SK-N-SH (cell line): ENCODE measurements at regions not wholly inside any gene's neighbourhood (a gene's known extent, or its start where the extent isn't known, plus 50 kb on each side); places are given as distances from the start of the nearest gene placed in this dataset.
A peak's percentile ranks its signal among the peaks of the same experiment; 100 is the strongest.
"Not testable (repeated sequence)": the region's sequence is repeated elsewhere in the genome, so short reads cannot be mapped to it uniquely, and the experiment has no call there.

ENCODE experiments used
- CTCF ChIA-PET: fragments of 300-600, 350-600 bp; formaldehyde crosslinking; extraction: SDS; loops from one replicate; lab custom pipeline; 2021; lab: Yijun Ruan, JAX
- POLR2A ChIA-PET: fragments of 350-600 bp; sonication (Branson Sonifier 250); formaldehyde crosslinking; extraction: SDS; loops from one replicate; lab custom pipeline; 2020; ENCODE audit warnings: antibody characterized with exemption, inconsistent platforms; lab: Yijun Ruan, JAX
- DNase-seq: peaks from one replicate; pipeline ENCODE4 v3.0.0; 2012
- H2AFZ ChIP-seq: fragments of 200-600 bp; sonication (generic); 2 replicates; pipeline ENCODE4 v1.8.1; 2016; ENCODE audit warnings: antibody characterized with exemption, mild to moderate bottlenecking, low read depth
- H3F3A ChIP-seq: fragments of 200-600 bp; sonication (generic); replicated peaks from 2 replicates; pipeline ENCODE3; 2016; ENCODE audit warnings: antibody characterized with exemption, mild to moderate bottlenecking; ENCODE audit not compliant: insufficient read depth
- H3K27ac ChIP-seq, 2 experiments: fragments of 200-500 bp in 1 of 2; fragments of 200-600 bp in 1 of 2; sonication (Bioruptor generic) in 1 of 2; sonication (generic), shearing (Covaris generic) in 1 of 2; 2 replicates each; pipeline versions ENCODE4 v1.5.1 to v1.6.1; 2014 to 2016; ENCODE audit warnings: low read depth in 2 of 2, inconsistent platforms in 1 of 2, low read length in 1 of 2, mild to moderate bottlenecking in 1 of 2, mixed read lengths in 1 of 2
- H3K27me3 ChIP-seq: fragments of 200-600 bp; sonication (generic), shearing (Covaris generic); 2 replicates; pipeline ENCODE4 v1.6.1; 2016; ENCODE audit warnings: mixed run types; ENCODE audit not compliant: insufficient read depth
- H3K36me3 ChIP-seq, 2 experiments: fragments of 200-500 bp in 1 of 2; fragments of 200-600 bp in 1 of 2; sonication (Bioruptor generic) in 1 of 2; sonication (generic) in 1 of 2; replicated peaks in 1 of 2; 2 replicates each; pipeline versions ENCODE3 to v1.5.1; 2014 to 2016; ENCODE audit warnings: low read length in 1 of 2, mild to moderate bottlenecking in 1 of 2; ENCODE audit not compliant: insufficient read depth in 2 of 2, control insufficient read depth in 1 of 2
- H3K4me1 ChIP-seq, 2 experiments: fragments of 200-500 bp in 1 of 2; fragments of 200-600 bp in 1 of 2; sonication (Bioruptor generic) in 1 of 2; sonication (generic), shearing (Covaris generic) in 1 of 2; 2 replicates each; pipeline versions ENCODE4 v1.5.1 to v1.6.1; 2014 to 2016; ENCODE audit warnings: low read depth in 1 of 2, low read length in 1 of 2, mixed run types in 1 of 2; ENCODE audit not compliant: insufficient read depth in 2 of 2, control insufficient read depth in 1 of 2
- H3K4me2 ChIP-seq: fragments of 200-600 bp; sonication (generic), shearing (Covaris generic); 2 replicates; pipeline ENCODE4 v1.6.1; 2017; ENCODE audit warnings: mixed run types
- H3K4me3 ChIP-seq, 2 experiments: fragments of 200-500 bp in 1 of 2; fragments of 200-600 bp in 1 of 2; sonication (Bioruptor generic) in 1 of 2; sonication (generic), shearing (Covaris generic) in 1 of 2; 2 replicates each; pipeline versions ENCODE4 v1.5.1 to v1.8.1; 2014 to 2016; ENCODE audit warnings: low read depth in 2 of 2, inconsistent platforms in 1 of 2, low read length in 1 of 2, mild to moderate bottlenecking in 1 of 2, mixed read lengths in 1 of 2, moderate library complexity in 1 of 2
- H3K79me2 ChIP-seq: fragments of 200-600 bp; sonication (generic); 2 replicates; pipeline ENCODE4 v1.8.1; 2017; ENCODE audit warnings: mild to moderate bottlenecking; ENCODE audit not compliant: insufficient read depth
- H3K9ac ChIP-seq: fragments of 200-600 bp; sonication (generic); 2 replicates; pipeline ENCODE4 v1.6.1; 2017; ENCODE audit warnings: mixed run types
- H3K9me2 ChIP-seq: fragments of 200-600 bp; sonication (generic); 2 replicates; pipeline ENCODE4 v1.6.1; 2017; ENCODE audit warnings: mixed run types
- H3K9me3 ChIP-seq: fragments of 200-600 bp; sonication (generic); 2 replicates; pipeline ENCODE4 v1.6.1; 2017; ENCODE audit warnings: mixed run types, mild to moderate bottlenecking, moderate library complexity
- H4K20me1 ChIP-seq: fragments of 200-600 bp; sonication (generic); 2 replicates; pipeline ENCODE4 v1.6.1; 2017; ENCODE audit warnings: mild to moderate bottlenecking, mixed run types; ENCODE audit not compliant: insufficient read depth
- CHD2 ChIP-seq: fragments of 150-350 bp; IDR thresholded peaks from 2 replicates; pipeline ENCODE4 v1.6.1; 2018; ENCODE audit warnings: low read length; ENCODE audit not compliant: partially characterized antibody
- CTCF ChIP-seq: fragments of 200-600 bp; sonication (generic); IDR thresholded peaks from 2 replicates; pipeline ENCODE4 v1.6.1; 2017; ENCODE audit warnings: antibody characterized with exemption, mild to moderate bottlenecking, moderate library complexity
- FOSL2 ChIP-seq: IDR thresholded peaks from 2 replicates; pipeline ENCODE4 v1.4.0; 2012; ENCODE audit warnings: low read depth, mild to moderate bottlenecking, moderate library complexity, borderline replicate concordance
- FOXJ3 ChIP-seq: sonication (generic); formaldehyde crosslinking; IDR thresholded peaks from 2 replicates; pipeline ENCODE4 v1.5.1; 2020; ENCODE audit warnings: mild to moderate bottlenecking, missing genetic modification reagents
- GABPA ChIP-seq: IDR thresholded peaks from 2 replicates; pipeline ENCODE4 v1.4.0; 2012; ENCODE audit warnings: low read depth, mild to moderate bottlenecking
- MEF2A ChIP-seq: IDR thresholded peaks from 2 replicates; pipeline ENCODE4 v1.4.0; 2012; ENCODE audit warnings: low read depth, borderline replicate concordance
- NRF1 ChIP-seq: IDR thresholded peaks from 2 replicates; pipeline ENCODE4 v1.6.1; 2012; ENCODE audit warnings: low read depth, mild to moderate bottlenecking, low read length
- PBX3 ChIP-seq: IDR thresholded peaks from 2 replicates; pipeline ENCODE4; 2012
- POLR2AphosphoS5 ChIP-seq: IDR thresholded peaks from 2 replicates; pipeline ENCODE4 v1.6.1; 2012; ENCODE audit warnings: low read depth, low read length
- RAD21 ChIP-seq: IDR thresholded peaks from 2 replicates; pipeline ENCODE4 v1.6.1; 2012; ENCODE audit warnings: mild to moderate bottlenecking, low read length
- REST ChIP-seq: IDR thresholded peaks from 2 replicates; pipeline ENCODE4 v1.6.1; 2012; ENCODE audit warnings: mild to moderate bottlenecking, low read depth, low read length, moderate library complexity
- RFX5 ChIP-seq: IDR thresholded peaks from 2 replicates; pipeline ENCODE4 v1.6.1; 2012; ENCODE audit warnings: mild to moderate bottlenecking, improper control_type of control experiment, low read length
- SIN3A ChIP-seq: IDR thresholded peaks from 2 replicates; pipeline ENCODE4 v1.6.1; 2012; ENCODE audit warnings: low read depth, mild to moderate bottlenecking, low read length, moderate library complexity, borderline replicate concordance
- SMC3 ChIP-seq: IDR thresholded peaks from 2 replicates; pipeline ENCODE4 v1.6.1; 2012; ENCODE audit warnings: low read depth, low read length, improper control_type of control experiment
- WGBS: methylation state at CpG from one replicate; pipeline ENCODE4 v1.1.6; 2017; ENCODE audit warnings: low lambda C conversion rate; 5-methylcytosine and 5-hydroxymethylcytosine counted together

- TF ChIP-seq SMC3 = peak; percentile 39; the same call in 1 of the 2 replicates
- peak; percentile 49 for TF ChIP-seq RAD21
- peak; percentile 84 for TF ChIP-seq CTCF
- H3K4me1 ChIP-seq, H3K4me2 ChIP-seq, H3K27me3 ChIP-seq, H2AFZ ChIP-seq, H3K9me3 ChIP-seq, H3K27ac ChIP-seq, H4K20me1 ChIP-seq, POLR2A ChIA-PET, H3K9me2 ChIP-seq, H3K79me2 ChIP-seq, H3K9ac ChIP-seq, H3K4me3 ChIP-seq, H3F3A ChIP-seq: not testable (repeated sequence)
- H3K36me3 ChIP-seq = peaks cover 0 to 19% of the 10 kb centered on the region in 2 experiments
- CTCF ChIA-PET = interaction anchor here (0.6 to 1.9 kb wide), 15 partner anchors 9 to 246 kb away, joined by 3 to 7 read pairs (median 4); no protein-coding TSS in a partner anchor
- DNase-seq = peak; percentile 69
- 15% methylated on average over 4 of the region's 11 CpGs for WGBS
Observed at GRCh38 chr22:22321743-22322611, 77.4 kb downstream of the VPREB1 start.

GRCh38 chr22:22322792-22323191 lies 78.2 kb downstream of the VPREB1 start:
- Histone ChIP-seq H3K79me2 (no peaks in the 10 kb centered on the region), H3K27me3 (peaks cover 4% of the 10 kb centered on the region; the same call in 1 of the 2 replicates), H3K4me1 (no peaks in the 10 kb centered on the region), H3F3A (no peaks in the 10 kb centered on the region), H3K27ac (no peak overlapping the region), H4K20me1 (no peaks in the 10 kb centered on the region), H3K4me3 (no peak overlapping the region), H3K4me2 (no peak overlapping the region), H3K9me3 (no peaks in the 10 kb centered on the region), H3K9ac (no peak overlapping the region), H3K9me2 (no peaks in the 10 kb centered on the region), H3K36me3 (peaks cover 0 to 17% of the 10 kb centered on the region in 2 experiments), H2AFZ (no peak overlapping the region)
- 82% methylated on average over 4 of the region's 10 CpGs for WGBS
- ChIA-PET POLR2A (no interaction called here), CTCF (interaction anchor here (0.6 to 1.9 kb wide), 6 partner anchors 20 to 245 kb away, joined by 3 to 7 read pairs (median 4); no protein-coding TSS in a partner anchor)
- no peak for DNase-seq
- TF ChIP-seq GABPA = no peak
- TF ChIP-seq FOXJ3 = no peak
- TF ChIP-seq POLR2AphosphoS5 = no peak
- TF ChIP-seq NRF1 = no peak
- no peak for TF ChIP-seq CHD2
- no peak for TF ChIP-seq RFX5
- no peak for TF ChIP-seq MEF2A
- TF ChIP-seq SIN3A = no peak
- TF ChIP-seq REST = no peak
- no peak for TF ChIP-seq PBX3
- TF ChIP-seq FOSL2 = no peak
